ENCODE measurements at regions not wholly inside any gene's neighbourhood (a gene's known extent, or its start where the extent isn't known, plus 50 kb on each side); places are given as distances from the start of the nearest gene placed in this dataset.

GRCh38 chr21:15162921-15163320 is 98.1 kb upstream of the NRIP1 start:
- H3K4me1 Mint-ChIP-seq (ENCODE audit: low read depth) = no peaks in the 10 kb centered on the region

GRCh38 chr21:15164273-15164672 is 99.5 kb upstream of the NRIP1 start:
- no peak overlapping the region for H3K4me3 Mint-ChIP-seq (ENCODE audit: low read depth)
- intact Hi-C loops (cut with micrococcal nuclease) = no loop called here
- H3K27ac Mint-ChIP-seq = no peak overlapping the region
- no peaks in the 10 kb centered on the region for H3K36me3 Mint-ChIP-seq (ENCODE audit: low read depth)
- DNase-seq (ENCODE audit: low spot score) = no peak
- H3K4me1 Mint-ChIP-seq (ENCODE audit: low read depth) = no peaks in the 10 kb centered on the region
- H3K9me3 Mint-ChIP-seq = no peaks in the 10 kb centered on the region
- peaks cover 3% of the 10 kb centered on the region for H3K27me3 Mint-ChIP-seq (ENCODE audit: low read depth)

More at GRCh38 chr21:15162921-15163320, 98.1 kb upstream of the NRIP1 start:
- intact Hi-C loops (cut with micrococcal nuclease) = no loop called here
- Mint-ChIP-seq H3K27me3 (ENCODE audit: low read depth) (peaks cover 3% of the 10 kb centered on the region), H3K27ac (no peak overlapping the region), H3K9me3 (no peaks in the 10 kb centered on the region), H3K4me3 (ENCODE audit: low read depth) (no peak overlapping the region), H3K36me3 (ENCODE audit: low read depth) (no peaks in the 10 kb centered on the region)
- DNase-seq (ENCODE audit: low spot score) = no peak

- intact Hi-C loops (cut with micrococcal nuclease) = no loop called here
- Mint-ChIP-seq H3K27ac (no peak overlapping the region), H3K4me1 (ENCODE audit: low read depth) (no peaks in the 10 kb centered on the region), H3K4me3 (ENCODE audit: low read depth) (no peak overlapping the region), H3K36me3 (ENCODE audit: low read depth) (no peaks in the 10 kb centered on the region), H3K27me3 (ENCODE audit: low read depth) (peaks cover 3% of the 10 kb centered on the region), H3K9me3 (no peaks in the 10 kb centered on the region)
- no peak for DNase-seq (ENCODE audit: low spot score)
Measured at GRCh38 chr21:15164678-15165303, 100.0 kb upstream of the NRIP1 start.

- no peak for DNase-seq (ENCODE audit: low spot score)
- Mint-ChIP-seq H3K27me3 (ENCODE audit: low read depth) (no peaks in the 10 kb centered on the region), H3K9me3 (no peaks in the 10 kb centered on the region), H3K27ac (no peak overlapping the region), H3K4me1 (ENCODE audit: low read depth) (no peaks in the 10 kb centered on the region), H3K4me3 (ENCODE audit: low read depth) (no peak overlapping the region), H3K36me3 (ENCODE audit: low read depth) (no peaks in the 10 kb centered on the region)
- intact Hi-C loops (cut with micrococcal nuclease) = no loop called here
Measured at GRCh38 chr21:15170614-15171013, 105.8 kb upstream of the NRIP1 start.

- Mint-ChIP-seq H3K27me3 (ENCODE audit: low read depth) (no peaks in the 10 kb centered on the region), H3K4me1 (ENCODE audit: low read depth) (no peaks in the 10 kb centered on the region), H3K36me3 (ENCODE audit: low read depth) (no peaks in the 10 kb centered on the region), H3K9me3 (no peaks in the 10 kb centered on the region), H3K4me3 (ENCODE audit: low read depth) (no peak overlapping the region), H3K27ac (no peak overlapping the region)
- DNase-seq (ENCODE audit: low spot score) = no peak
- intact Hi-C loops (cut with micrococcal nuclease) = no loop called here
Measured at GRCh38 chr21:15171546-15171945, 106.7 kb upstream of the NRIP1 start.

DNA sequence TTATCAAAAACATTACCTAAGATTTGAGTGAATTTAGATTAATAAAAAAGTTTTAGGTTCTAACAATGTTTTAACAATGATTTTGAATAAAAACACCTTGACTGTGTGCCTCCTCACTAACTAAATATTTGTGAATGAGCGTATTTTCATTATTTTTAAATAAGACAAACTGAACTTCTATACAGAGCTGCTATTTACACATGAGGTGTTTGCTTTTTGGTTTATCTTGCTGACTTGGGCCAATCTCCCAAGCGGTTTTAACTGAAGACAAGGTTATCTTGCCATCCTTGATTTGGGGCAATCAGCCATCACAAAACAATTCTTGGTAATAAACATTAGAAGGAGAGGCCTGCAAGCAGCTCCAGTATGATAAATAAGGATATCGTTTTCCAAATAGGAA is 108.2 kb upstream of the NRIP1 start:
- H3K27ac Mint-ChIP-seq = no peak overlapping the region
- DNase-seq (ENCODE audit: low spot score) = no peak
- intact Hi-C loops (cut with micrococcal nuclease) = no loop called here
- H3K27me3 Mint-ChIP-seq (ENCODE audit: low read depth) = no peaks in the 10 kb centered on the region
- no peaks in the 10 kb centered on the region for H3K36me3 Mint-ChIP-seq (ENCODE audit: low read depth)
- H3K4me3 Mint-ChIP-seq (ENCODE audit: low read depth) = no peak overlapping the region
- no peaks in the 10 kb centered on the region for H3K9me3 Mint-ChIP-seq
- H3K4me1 Mint-ChIP-seq (ENCODE audit: low read depth) = no peaks in the 10 kb centered on the region

- Mint-ChIP-seq H3K36me3 (ENCODE audit: low read depth) (no peaks in the 10 kb centered on the region), H3K4me3 (ENCODE audit: low read depth) (no peak overlapping the region), H3K9me3 (no peaks in the 10 kb centered on the region), H3K4me1 (ENCODE audit: low read depth) (no peaks in the 10 kb centered on the region), H3K27ac (no peak overlapping the region), H3K27me3 (ENCODE audit: low read depth) (no peaks in the 10 kb centered on the region)
- DNase-seq (ENCODE audit: low spot score) = no peak
- intact Hi-C loops (cut with micrococcal nuclease) = no loop called here
Measured at GRCh38 chr21:15174923-15175322, 110.1 kb upstream of the NRIP1 start.

DNA sequence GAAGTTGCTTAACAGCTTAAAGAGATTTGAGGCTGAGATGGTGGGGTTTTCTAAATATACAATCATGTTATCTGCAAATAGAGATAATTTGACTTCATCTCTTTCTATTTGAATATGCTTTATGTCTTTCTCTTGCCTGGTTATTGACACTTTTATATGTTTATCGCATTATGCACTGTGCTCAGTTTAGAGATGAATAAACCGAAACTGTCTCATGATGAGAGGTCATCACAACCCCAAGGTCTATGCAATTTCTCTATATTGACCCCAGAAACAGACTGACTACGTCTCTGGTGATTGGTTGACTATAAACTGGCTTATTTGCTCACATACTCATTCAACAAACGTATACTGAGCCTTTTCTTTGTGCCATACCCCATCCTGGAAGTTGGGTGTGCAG is 117.9 kb upstream of the NRIP1 start:
- H3K4me3 Mint-ChIP-seq (ENCODE audit: low read depth) = no peak overlapping the region
- H3K27me3 Mint-ChIP-seq (ENCODE audit: low read depth) = no peaks in the 10 kb centered on the region
- DNase-seq (ENCODE audit: low spot score) = no peak
- no peaks in the 10 kb centered on the region for H3K4me1 Mint-ChIP-seq (ENCODE audit: low read depth)
- no peaks in the 10 kb centered on the region for H3K36me3 Mint-ChIP-seq (ENCODE audit: low read depth)
- intact Hi-C loops (cut with micrococcal nuclease) = no loop called here
- H3K27ac Mint-ChIP-seq = no peak overlapping the region
- H3K9me3 Mint-ChIP-seq = no peaks in the 10 kb centered on the region

- no peaks in the 10 kb centered on the region for H3K4me1 Mint-ChIP-seq (ENCODE audit: low read depth)
- intact Hi-C loops (cut with micrococcal nuclease) = no loop called here
- no peaks in the 10 kb centered on the region for H3K9me3 Mint-ChIP-seq
- no peaks in the 10 kb centered on the region for H3K36me3 Mint-ChIP-seq (ENCODE audit: low read depth)
- DNase-seq (ENCODE audit: low spot score) = no peak
- no peak overlapping the region for H3K4me3 Mint-ChIP-seq (ENCODE audit: low read depth)
- no peaks in the 10 kb centered on the region for H3K27me3 Mint-ChIP-seq (ENCODE audit: low read depth)
- no peak overlapping the region for H3K27ac Mint-ChIP-seq
Measured at GRCh38 chr21:15183813-15184257, 119.0 kb upstream of the NRIP1 start.

DNA sequence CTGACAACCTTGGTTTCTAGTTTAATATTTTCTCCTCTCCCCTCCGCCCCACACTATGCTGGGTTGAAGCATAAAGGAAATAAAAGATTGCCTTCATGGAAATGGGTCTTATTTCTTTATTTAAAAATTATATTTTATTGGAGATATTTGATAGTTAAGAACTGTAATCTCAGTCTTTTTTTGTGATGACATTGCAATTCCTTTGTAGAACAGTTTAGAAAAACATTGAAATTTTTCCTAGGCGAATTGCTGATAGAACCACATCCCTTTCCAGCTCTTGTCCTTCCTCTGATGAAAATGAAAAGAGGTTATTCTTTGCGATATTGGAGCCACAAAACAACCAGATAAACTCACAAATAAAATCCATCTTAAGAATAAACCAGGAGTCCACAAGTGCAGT is 125.6 kb upstream of the NRIP1 start:
- Mint-ChIP-seq H3K27ac (no peak overlapping the region), H3K27me3 (ENCODE audit: low read depth) (no peaks in the 10 kb centered on the region), H3K4me1 (ENCODE audit: low read depth) (no peaks in the 10 kb centered on the region), H3K9me3 (no peaks in the 10 kb centered on the region), H3K36me3 (ENCODE audit: low read depth) (no peaks in the 10 kb centered on the region), H3K4me3 (ENCODE audit: low read depth) (no peak overlapping the region)
- DNase-seq (ENCODE audit: low spot score) = no peak
- intact Hi-C loops (cut with micrococcal nuclease) = no loop called here

DNA sequence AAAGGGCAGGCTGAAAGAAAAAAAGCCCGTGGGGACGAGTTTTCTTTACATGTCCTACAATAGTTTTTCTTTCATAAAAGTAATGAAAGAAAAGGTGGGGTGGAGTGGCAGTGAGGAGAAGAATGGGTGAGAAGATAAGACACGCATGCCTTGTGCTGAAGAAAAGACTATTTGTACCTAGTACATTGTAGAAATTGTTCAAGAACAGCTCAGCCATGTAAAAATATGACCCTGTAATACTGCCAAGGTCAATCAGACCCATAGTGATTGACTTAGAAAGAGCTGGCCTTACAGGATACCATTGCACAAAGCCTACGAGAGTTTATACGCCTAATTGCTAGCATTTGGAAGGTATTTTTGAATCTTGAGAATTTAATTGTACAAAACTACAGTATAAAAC is 126.0 kb upstream of the NRIP1 start:
- no peak for DNase-seq (ENCODE audit: low spot score)
- H3K36me3 Mint-ChIP-seq (ENCODE audit: low read depth) = no peaks in the 10 kb centered on the region
- H3K4me1 Mint-ChIP-seq (ENCODE audit: low read depth) = no peaks in the 10 kb centered on the region
- no peaks in the 10 kb centered on the region for H3K9me3 Mint-ChIP-seq
- no peak overlapping the region for H3K27ac Mint-ChIP-seq
- H3K4me3 Mint-ChIP-seq (ENCODE audit: low read depth) = no peak overlapping the region
- H3K27me3 Mint-ChIP-seq (ENCODE audit: low read depth) = no peaks in the 10 kb centered on the region
- intact Hi-C loops (cut with micrococcal nuclease) = no loop called here

GRCh38 chr21:15191342-15191741 is 126.5 kb upstream of the NRIP1 start:
- Mint-ChIP-seq H3K36me3 (ENCODE audit: low read depth) (no peaks in the 10 kb centered on the region), H3K27ac (no peak overlapping the region), H3K4me1 (ENCODE audit: low read depth) (no peaks in the 10 kb centered on the region), H3K4me3 (ENCODE audit: low read depth) (no peak overlapping the region), H3K9me3 (no peaks in the 10 kb centered on the region), H3K27me3 (ENCODE audit: low read depth) (no peaks in the 10 kb centered on the region)
- DNase-seq (ENCODE audit: low spot score) = no peak
- intact Hi-C loops (cut with micrococcal nuclease) = no loop called here

GRCh38 chr21:15192243-15192642 is 127.4 kb upstream of the NRIP1 start:
- Mint-ChIP-seq H3K27me3 (ENCODE audit: low read depth) (no peaks in the 10 kb centered on the region), H3K9me3 (no peaks in the 10 kb centered on the region), H3K36me3 (ENCODE audit: low read depth) (no peaks in the 10 kb centered on the region), H3K4me1 (ENCODE audit: low read depth) (no peaks in the 10 kb centered on the region), H3K4me3 (ENCODE audit: low read depth) (no peak overlapping the region), H3K27ac (no peak overlapping the region)
- intact Hi-C loops (cut with micrococcal nuclease) = no loop called here
- no peak for DNase-seq (ENCODE audit: low spot score)

DNA sequence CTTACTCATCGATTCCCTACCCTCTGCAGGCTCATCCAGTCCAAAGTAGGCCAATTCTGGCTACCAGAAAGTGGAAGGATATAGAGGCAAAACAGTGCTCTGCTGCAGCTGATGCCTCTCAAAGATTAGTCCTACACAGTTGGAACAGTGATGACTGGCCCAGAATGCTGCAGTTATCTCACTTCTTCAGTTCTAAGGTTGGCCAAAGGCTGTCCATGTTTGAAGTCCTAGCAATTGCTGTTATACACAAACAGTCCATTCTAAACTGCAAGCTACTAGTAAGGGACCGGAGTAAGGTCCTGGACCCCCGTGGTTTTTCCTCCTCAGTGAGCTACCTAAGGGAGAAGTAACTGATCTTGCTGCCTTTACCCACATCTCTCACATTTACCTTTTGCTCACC is 129.1 kb upstream of the NRIP1 start:
- intact Hi-C loops (cut with micrococcal nuclease) = no loop called here
- H3K36me3 Mint-ChIP-seq (ENCODE audit: low read depth) = no peaks in the 10 kb centered on the region
- no peaks in the 10 kb centered on the region for H3K4me1 Mint-ChIP-seq (ENCODE audit: low read depth)
- H3K9me3 Mint-ChIP-seq = no peaks in the 10 kb centered on the region
- no peak overlapping the region for H3K4me3 Mint-ChIP-seq (ENCODE audit: low read depth)
- no peak overlapping the region for H3K27ac Mint-ChIP-seq
- DNase-seq (ENCODE audit: low spot score) = no peak
- H3K27me3 Mint-ChIP-seq (ENCODE audit: low read depth) = no peaks in the 10 kb centered on the region

Measured in activated T-helper 2 cell treated with anti-CD3 and anti-CD28 coated beads, Interferon-gamma antibody, Interleukin-2, Interleukin-4, amounts not matched to agents 10 μg/mL and 5 μg/mL and 100 μg/mL, durations not matched to agents 14 hours and 24 hours and 36 hours (primary cell).